ENCODE measurements at regions not wholly inside any gene's neighbourhood (a gene's known extent, or its start where the extent isn't known, plus 50 kb on each side); places are given as distances from the start of the nearest gene placed in this dataset.

- Histone ChIP-seq H2BK120ac (ENCODE audit: low read depth, low read length) (no peak overlapping the region), H3K4me1 (ENCODE audit: control insufficient read depth, insufficient read depth, low read depth, low read length) (no peaks in the 10 kb centered on the region), H2AK5ac (ENCODE audit: low read length, severe bottlenecking) (no peak overlapping the region), H2BK15ac (ENCODE audit: low read depth, poor library complexity, severe bottlenecking) (no peak overlapping the region), H4K91ac (ENCODE audit: low read length) (no peak overlapping the region), H2BK5ac (ENCODE audit: low read depth, low read length, poor library complexity, severe bottlenecking) (no peak overlapping the region), H2BK12ac (ENCODE audit: low read length in 2 of 2) (no peak overlapping the region), H3K4me3 (ENCODE audit: insufficient read depth in 1 of 2, low read depth in 1 of 2, low read length in 2 of 2) (no peak overlapping the region), H3K4ac (ENCODE audit: low read depth in 1 of 2, low read length in 2 of 2) (no peak overlapping the region), H3K27me3 (ENCODE audit: control insufficient read depth in 1 of 2, insufficient read depth in 1 of 2, low read length in 2 of 2) (no peaks in the 10 kb centered on the region), H3K27ac (ENCODE audit: low read length, poor library complexity, severe bottlenecking) (no peak overlapping the region), H3K36me3 (ENCODE audit: control insufficient read depth in 1 of 2, insufficient read depth in 2 of 2, low read depth in 1 of 2, low read length in 2 of 2) (no peaks in the 10 kb centered on the region), H3K9me3 (ENCODE audit: control insufficient read depth, low read length) (no peaks in the 10 kb centered on the region), H3K79me1 (replicated peaks; ENCODE audit: low read length, poor library complexity, severe bottlenecking) (no peaks in the 10 kb centered on the region), H3K18ac (ENCODE audit: low read depth in 1 of 2, low read length in 2 of 2) (no peak overlapping the region), H2AFZ (ENCODE audit: low read depth, low read length) (no peak overlapping the region), H3K14ac (ENCODE audit: low read length in 2 of 2) (no peak overlapping the region), H3K9ac (ENCODE audit: low read length) (no peak overlapping the region), H4K8ac (ENCODE audit: low read length) (no peak overlapping the region), H3K23ac (ENCODE audit: low read length in 2 of 2) (no peak overlapping the region), H3K4me2 (ENCODE audit: low read length, poor library complexity, severe bottlenecking) (no peak overlapping the region)
- 57% methylated on average over 2 of the region's 2 CpGs for WGBS
- no peak for DNase-seq
These were observed 96.6 kb upstream of the FKBP1C start for GRCh38 chr6:63114610-63115211.

DNA sequence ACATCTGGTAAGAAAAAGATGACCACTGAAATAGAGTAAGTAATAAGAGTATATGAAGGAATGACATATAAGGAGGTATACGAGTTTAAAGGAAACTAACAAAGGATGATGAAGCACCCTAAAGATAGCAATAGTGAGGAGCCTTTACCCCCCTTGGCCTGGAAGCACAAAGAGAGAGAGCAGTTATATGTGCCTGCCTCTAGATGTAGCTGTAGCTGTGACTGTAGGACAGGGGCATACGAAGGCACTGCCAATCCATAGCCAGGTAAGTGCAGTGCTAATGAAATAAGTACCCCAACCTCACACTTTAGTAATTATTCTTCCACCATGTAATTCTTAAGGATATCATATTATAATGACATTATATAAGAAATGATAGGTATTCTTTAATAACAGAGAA is 90.1 kb upstream of the FKBP1C start:
- no peaks in the 10 kb centered on the region for H3K27me3 ChIP-seq (ENCODE audit: control insufficient read depth in 1 of 2, insufficient read depth in 1 of 2, low read length in 2 of 2)
- no peak overlapping the region for H2BK5ac ChIP-seq (ENCODE audit: low read depth, low read length, poor library complexity, severe bottlenecking)
- H3K9me3 ChIP-seq (ENCODE audit: control insufficient read depth, low read length) = no peaks in the 10 kb centered on the region
- no peak overlapping the region for H3K23ac ChIP-seq (ENCODE audit: low read length in 2 of 2)
- H4K91ac ChIP-seq (ENCODE audit: low read length) = no peak overlapping the region
- H3K18ac ChIP-seq (ENCODE audit: low read depth in 1 of 2, low read length in 2 of 2) = no peak overlapping the region
- H3K36me3 ChIP-seq (ENCODE audit: control insufficient read depth in 1 of 2, insufficient read depth in 2 of 2, low read depth in 1 of 2, low read length in 2 of 2) = no peaks in the 10 kb centered on the region
- WGBS = 74% methylated on average over 1 of the region's 2 CpGs
- no peak overlapping the region for H2BK15ac ChIP-seq (ENCODE audit: low read depth, poor library complexity, severe bottlenecking)
- H3K14ac ChIP-seq (ENCODE audit: low read length in 2 of 2) = no peak overlapping the region
- no peak overlapping the region for H3K4ac ChIP-seq (ENCODE audit: low read depth in 1 of 2, low read length in 2 of 2)
- H3K9ac ChIP-seq (ENCODE audit: low read length) = no peak overlapping the region
- no peak overlapping the region for H2BK12ac ChIP-seq (ENCODE audit: low read length in 2 of 2)
- no peak overlapping the region for H2AFZ ChIP-seq (ENCODE audit: low read depth, low read length)
- no peak overlapping the region for H2BK120ac ChIP-seq (ENCODE audit: low read depth, low read length)
- no peak for DNase-seq
- no peak overlapping the region for H3K4me2 ChIP-seq (ENCODE audit: low read length, poor library complexity, severe bottlenecking)
- no peak overlapping the region for H3K4me3 ChIP-seq (ENCODE audit: insufficient read depth in 1 of 2, low read depth in 1 of 2, low read length in 2 of 2)
- no peak overlapping the region for H2AK5ac ChIP-seq (ENCODE audit: low read length, severe bottlenecking)
- H3K4me1 ChIP-seq (ENCODE audit: control insufficient read depth, insufficient read depth, low read depth, low read length) = no peaks in the 10 kb centered on the region
- no peak overlapping the region for H4K8ac ChIP-seq (ENCODE audit: low read length)
- no peaks in the 10 kb centered on the region for H3K79me1 ChIP-seq (replicated peaks; ENCODE audit: low read length, poor library complexity, severe bottlenecking)
- H3K27ac ChIP-seq (ENCODE audit: low read length, poor library complexity, severe bottlenecking) = no peak overlapping the region

GRCh38 chr6:63140114-63140513 is 71.2 kb upstream of the FKBP1C start:
- Histone ChIP-seq H2BK12ac (ENCODE audit: low read length in 2 of 2) (no peak overlapping the region), H3K4ac (ENCODE audit: low read depth in 1 of 2, low read length in 2 of 2) (no peak overlapping the region), H2BK15ac (ENCODE audit: low read depth, poor library complexity, severe bottlenecking) (no peak overlapping the region), H3K27me3 (ENCODE audit: control insufficient read depth in 1 of 2, insufficient read depth in 1 of 2, low read length in 2 of 2) (no peaks in the 10 kb centered on the region), H2AK5ac (ENCODE audit: low read length, severe bottlenecking) (no peak overlapping the region), H4K8ac (ENCODE audit: low read length) (no peak overlapping the region), H3K4me3 (ENCODE audit: insufficient read depth in 1 of 2, low read depth in 1 of 2, low read length in 2 of 2) (no peak overlapping the region), H3K36me3 (ENCODE audit: control insufficient read depth in 1 of 2, insufficient read depth in 2 of 2, low read depth in 1 of 2, low read length in 2 of 2) (no peaks in the 10 kb centered on the region), H3K9ac (ENCODE audit: low read length) (no peak overlapping the region), H3K9me3 (ENCODE audit: control insufficient read depth, low read length) (peaks cover 11% of the 10 kb centered on the region), H3K79me1 (replicated peaks; ENCODE audit: low read length, poor library complexity, severe bottlenecking) (no peaks in the 10 kb centered on the region), H3K14ac (ENCODE audit: low read length in 2 of 2) (no peak overlapping the region), H3K27ac (ENCODE audit: low read length, poor library complexity, severe bottlenecking) (no peak overlapping the region), H3K4me1 (ENCODE audit: control insufficient read depth, insufficient read depth, low read depth, low read length) (no peaks in the 10 kb centered on the region), H2BK5ac (ENCODE audit: low read depth, low read length, poor library complexity, severe bottlenecking) (no peak overlapping the region), H4K91ac (ENCODE audit: low read length) (no peak overlapping the region), H3K4me2 (ENCODE audit: low read length, poor library complexity, severe bottlenecking) (no peak overlapping the region), H3K23ac (ENCODE audit: low read length in 2 of 2) (no peak overlapping the region), H3K18ac (ENCODE audit: low read depth in 1 of 2, low read length in 2 of 2) (no peak overlapping the region), H2AFZ (ENCODE audit: low read depth, low read length) (no peak overlapping the region), H2BK120ac (ENCODE audit: low read depth, low read length) (no peak overlapping the region)
- DNase-seq = no peak
- 83% methylated on average over 3 of the region's 3 CpGs for WGBS

- no peak overlapping the region for H3K4ac ChIP-seq (ENCODE audit: low read depth in 1 of 2, low read length in 2 of 2)
- H3K4me1 ChIP-seq (ENCODE audit: control insufficient read depth, insufficient read depth, low read depth, low read length) = peaks cover under 1% of the 10 kb centered on the region
- no peak overlapping the region for H2AFZ ChIP-seq (ENCODE audit: low read depth, low read length)
- H3K18ac ChIP-seq (ENCODE audit: low read depth in 1 of 2, low read length in 2 of 2) = no peak overlapping the region
- H3K27ac ChIP-seq (ENCODE audit: low read length, poor library complexity, severe bottlenecking) = no peak overlapping the region
- no peak overlapping the region for H2BK15ac ChIP-seq (ENCODE audit: low read depth, poor library complexity, severe bottlenecking)
- DNase-seq = no peak
- H3K4me2 ChIP-seq (ENCODE audit: low read length, poor library complexity, severe bottlenecking) = no peak overlapping the region
- no peaks in the 10 kb centered on the region for H3K27me3 ChIP-seq (ENCODE audit: control insufficient read depth in 1 of 2, insufficient read depth in 1 of 2, low read length in 2 of 2)
- no peak overlapping the region for H2BK12ac ChIP-seq (ENCODE audit: low read length in 2 of 2)
- no peak overlapping the region for H2BK5ac ChIP-seq (ENCODE audit: low read depth, low read length, poor library complexity, severe bottlenecking)
- H2BK120ac ChIP-seq (ENCODE audit: low read depth, low read length) = no peak overlapping the region
- 91% methylated on average over 2 of the region's 2 CpGs for WGBS
- no peak overlapping the region for H3K14ac ChIP-seq (ENCODE audit: low read length in 2 of 2)
- H4K91ac ChIP-seq (ENCODE audit: low read length) = no peak overlapping the region
- H3K36me3 ChIP-seq (ENCODE audit: control insufficient read depth in 1 of 2, insufficient read depth in 2 of 2, low read depth in 1 of 2, low read length in 2 of 2) = no peaks in the 10 kb centered on the region
- H3K79me1 ChIP-seq (replicated peaks; ENCODE audit: low read length, poor library complexity, severe bottlenecking) = no peaks in the 10 kb centered on the region
- H3K9me3 ChIP-seq (ENCODE audit: control insufficient read depth, low read length) = peaks cover 11% of the 10 kb centered on the region
- H3K9ac ChIP-seq (ENCODE audit: low read length) = no peak overlapping the region
- H4K8ac ChIP-seq (ENCODE audit: low read length) = no peak overlapping the region
- no peak overlapping the region for H2AK5ac ChIP-seq (ENCODE audit: low read length, severe bottlenecking)
- no peak overlapping the region for H3K4me3 ChIP-seq (ENCODE audit: insufficient read depth in 1 of 2, low read depth in 1 of 2, low read length in 2 of 2)
- no peak overlapping the region for H3K23ac ChIP-seq (ENCODE audit: low read length in 2 of 2)
These were observed 70.5 kb upstream of the FKBP1C start for GRCh38 chr6:63140692-63141318.

All from mesenchymal stem cell (in vitro differentiated cells and primary cell).